HFF-Myc (cell line): ENCODE measurements at regions not wholly inside any gene's neighbourhood (a gene's known extent, or its start where the extent isn't known, plus 50 kb on each side); places are given as distances from the start of the nearest gene placed in this dataset.

ENCODE experiments used
- DNase-seq: peaks from one replicate; pipeline ENCODE4 v3.0.0-alpha.2; 2011; ENCODE audit warnings: low read depth; ENCODE audit errors: extremely low read depth
- H3K4me3 ChIP-seq: replicated peaks from 2 replicates; pipeline ENCODE4 v1.5.1; 2011; ENCODE audit warnings: low read depth, mild to moderate bottlenecking, control low read depth, low read length
- TF ChIP-seq, protein P1 (sequence below): IDR thresholded peaks from 2 replicates; pipeline ENCODE4 v1.5.1; 2012; ENCODE audit warnings: mild to moderate bottlenecking, low read depth, low read length, control low read depth; ENCODE audit errors: missing control alignments

DNA sequence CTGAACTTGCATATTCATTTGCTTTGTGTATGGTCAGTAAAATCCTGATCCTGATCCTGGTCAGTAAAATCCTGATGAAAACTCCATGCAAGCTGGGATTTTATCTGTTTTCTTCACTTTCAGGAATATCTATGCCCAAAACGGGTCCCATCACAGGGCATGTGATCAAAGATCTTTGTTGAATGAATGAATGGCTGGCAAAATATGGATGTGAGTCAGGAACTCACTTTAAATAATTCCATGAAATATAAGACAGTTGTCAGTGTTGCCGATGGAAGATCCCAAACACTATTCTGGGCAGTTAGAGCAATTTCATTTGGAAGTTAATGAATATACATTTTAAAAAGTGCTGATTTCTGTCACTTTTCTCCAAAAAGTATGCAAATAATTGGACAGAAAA is 598.4 kb downstream of the GBA3 start:
- TF ChIP-seq, protein P1, sequence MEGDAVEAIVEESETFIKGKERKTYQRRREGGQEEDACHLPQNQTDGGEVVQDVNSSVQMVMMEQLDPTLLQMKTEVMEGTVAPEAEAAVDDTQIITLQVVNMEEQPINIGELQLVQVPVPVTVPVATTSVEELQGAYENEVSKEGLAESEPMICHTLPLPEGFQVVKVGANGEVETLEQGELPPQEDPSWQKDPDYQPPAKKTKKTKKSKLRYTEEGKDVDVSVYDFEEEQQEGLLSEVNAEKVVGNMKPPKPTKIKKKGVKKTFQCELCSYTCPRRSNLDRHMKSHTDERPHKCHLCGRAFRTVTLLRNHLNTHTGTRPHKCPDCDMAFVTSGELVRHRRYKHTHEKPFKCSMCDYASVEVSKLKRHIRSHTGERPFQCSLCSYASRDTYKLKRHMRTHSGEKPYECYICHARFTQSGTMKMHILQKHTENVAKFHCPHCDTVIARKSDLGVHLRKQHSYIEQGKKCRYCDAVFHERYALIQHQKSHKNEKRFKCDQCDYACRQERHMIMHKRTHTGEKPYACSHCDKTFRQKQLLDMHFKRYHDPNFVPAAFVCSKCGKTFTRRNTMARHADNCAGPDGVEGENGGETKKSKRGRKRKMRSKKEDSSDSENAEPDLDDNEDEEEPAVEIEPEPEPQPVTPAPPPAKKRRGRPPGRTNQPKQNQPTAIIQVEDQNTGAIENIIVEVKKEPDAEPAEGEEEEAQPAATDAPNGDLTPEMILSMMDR, result no peak
- H3K4me3 ChIP-seq, result no peak overlapping the region
- DNase-seq, result no peak

DNA sequence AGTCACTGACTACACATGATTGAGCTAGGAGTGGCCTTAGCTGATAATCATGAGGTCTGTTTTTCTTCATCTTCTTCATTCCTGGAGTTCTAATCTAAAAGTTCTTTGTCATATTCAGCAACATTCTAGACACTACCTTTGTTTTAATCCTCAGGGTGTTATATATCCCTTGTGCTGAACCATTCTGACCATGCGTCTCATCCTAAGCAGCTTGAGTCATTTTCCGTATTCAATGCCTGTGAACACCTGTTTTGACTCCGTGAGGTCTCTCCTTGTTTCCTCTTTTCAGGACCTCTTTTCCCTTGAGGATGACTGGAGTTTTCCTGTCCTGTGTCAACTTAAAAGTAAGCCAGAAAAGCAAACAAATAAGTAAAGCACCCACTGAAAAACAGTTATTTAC is 597.9 kb downstream of the GBA3 start:
- TF ChIP-seq, protein P1, result no peak
- no peak for DNase-seq
- no peak overlapping the region for H3K4me3 ChIP-seq

DNA sequence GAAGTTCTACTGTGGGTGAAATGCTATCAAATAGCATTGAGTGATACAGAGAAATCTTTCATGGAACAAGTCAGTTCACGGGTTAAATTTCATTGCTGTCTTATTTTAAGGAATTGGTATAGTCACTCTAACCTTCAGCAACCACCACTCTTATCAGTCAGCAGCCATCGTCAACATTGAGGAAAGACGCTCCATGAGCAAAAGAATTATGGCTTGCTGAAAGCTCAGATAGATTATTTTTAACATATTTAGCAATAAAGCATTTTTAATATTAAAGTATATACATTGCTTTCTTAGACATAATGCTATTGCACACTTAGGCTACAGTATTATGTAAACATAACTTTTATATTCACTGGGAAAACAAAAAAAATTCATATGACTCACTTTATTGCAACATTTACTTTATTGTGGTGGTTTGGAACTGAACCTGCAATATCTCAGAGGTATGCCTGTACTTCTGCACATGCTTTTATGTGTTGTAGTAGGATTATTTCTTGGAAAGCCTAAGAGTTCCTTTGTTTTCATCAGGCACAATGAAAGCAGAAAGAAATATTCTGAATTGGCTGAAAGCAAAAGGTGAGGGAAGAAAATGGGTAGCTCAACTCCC is 586.7 kb downstream of the GBA3 start:
- no peak overlapping the region for H3K4me3 ChIP-seq
- TF ChIP-seq, protein P1, result no peak
- DNase-seq, result no peak

DNA sequence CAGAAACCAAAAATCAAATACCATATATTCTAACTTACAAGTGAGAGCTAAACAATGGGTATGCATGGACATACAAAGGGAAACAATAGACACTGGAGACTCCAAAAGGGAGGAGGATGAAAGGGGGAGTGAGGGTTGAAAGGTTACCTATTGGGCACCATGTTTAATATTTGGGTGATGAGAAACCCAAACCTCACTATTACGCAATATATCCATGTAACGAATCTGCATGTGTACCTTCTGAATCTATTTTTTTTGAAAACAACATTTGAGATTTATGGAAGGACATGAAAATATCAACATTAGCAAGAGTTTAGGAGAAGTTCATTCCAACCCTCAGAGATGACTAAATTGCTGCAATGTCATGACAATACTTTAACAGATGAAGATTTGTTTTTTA is 586.1 kb downstream of the GBA3 start:
- TF ChIP-seq, protein P1, result no peak
- no peak overlapping the region for H3K4me3 ChIP-seq
- DNase-seq, result no peak

DNA sequence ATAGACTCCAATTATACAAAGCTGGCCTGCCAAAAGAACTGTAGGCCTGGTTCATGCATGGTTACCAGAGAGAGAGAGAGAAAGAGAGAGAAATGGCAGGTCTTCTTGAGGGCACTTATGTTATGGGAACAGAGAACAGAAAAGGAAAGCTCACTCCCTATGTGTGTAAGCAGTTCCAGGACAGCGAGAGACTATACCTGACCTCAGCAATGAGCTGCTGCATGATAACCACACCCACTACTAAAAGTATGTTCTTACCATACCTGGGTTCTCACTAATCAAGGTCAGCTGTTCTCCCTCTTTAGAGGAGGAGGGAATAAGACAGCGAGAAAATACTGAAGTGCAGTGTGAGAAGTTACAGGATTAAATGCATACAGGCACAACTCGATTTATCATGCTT is 583.3 kb downstream of the GBA3 start:
- no peak overlapping the region for H3K4me3 ChIP-seq
- DNase-seq, result no peak
- TF ChIP-seq, protein P1, result no peak

DNA sequence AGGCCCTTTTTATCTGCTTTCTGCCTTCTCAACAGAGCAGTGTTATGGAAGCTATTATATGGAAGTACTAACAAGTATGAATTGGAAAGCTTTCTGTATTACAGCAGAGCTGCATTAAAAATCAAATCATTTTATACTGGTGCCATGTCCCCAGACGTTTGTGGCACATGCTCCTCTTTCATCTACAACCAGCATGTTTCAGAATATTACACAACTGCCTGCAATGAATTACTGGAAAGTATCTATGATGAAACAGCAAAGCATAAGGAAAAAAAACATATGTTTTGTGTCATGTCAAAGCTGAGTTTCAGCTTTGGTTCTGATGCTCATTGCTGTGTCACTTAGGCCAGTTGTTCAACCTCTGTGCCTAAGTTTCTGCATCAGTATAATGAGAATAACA is 576.8 kb downstream of the GBA3 start:
- no peak overlapping the region for H3K4me3 ChIP-seq
- DNase-seq, result no peak
- TF ChIP-seq, protein P1, result no peak

DNA sequence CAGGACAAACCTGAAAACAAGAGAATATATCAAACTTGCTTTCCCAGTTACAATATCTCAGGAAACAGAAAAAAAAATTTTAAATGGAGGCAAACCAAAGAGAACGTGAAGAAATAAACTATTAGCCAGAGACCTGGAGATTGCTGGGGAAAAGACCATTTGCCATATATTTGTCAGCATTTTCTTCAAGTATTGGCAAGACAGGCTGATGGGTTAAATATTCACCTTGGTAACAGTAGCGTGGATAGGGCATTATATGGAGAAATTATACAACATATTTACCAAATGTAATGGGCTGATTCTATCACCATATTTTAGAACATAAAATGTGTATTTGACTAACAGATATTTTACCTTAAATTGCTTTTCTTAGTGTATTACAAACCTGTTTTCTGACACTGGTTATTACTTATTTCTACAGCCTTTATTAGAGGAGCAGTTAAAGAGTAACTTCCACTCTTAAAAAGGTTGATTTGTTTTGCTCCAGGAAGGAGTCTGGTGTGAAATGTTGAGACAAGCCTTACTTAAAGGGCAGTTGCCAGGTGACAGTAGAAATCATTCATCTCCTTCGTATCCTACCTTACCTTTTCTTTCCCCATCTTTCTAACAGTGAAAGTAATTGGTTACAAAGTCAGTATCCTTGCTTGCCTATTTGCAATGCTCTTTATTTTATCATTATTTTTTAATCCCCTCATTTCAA is 575.5 kb downstream of the GBA3 start:
- TF ChIP-seq, protein P1, result no peak
- no peak for DNase-seq
- H3K4me3 ChIP-seq, result no peak overlapping the region
